Neural cell (in vitro differentiated cells): ENCODE measurements at regions not wholly inside any gene's neighbourhood (a gene's known extent, or its start where the extent isn't known, plus 50 kb on each side); places are given as distances from the start of the nearest gene placed in this dataset.

Experiments used
- H2AFZ ChIP-seq: fragments of 200-600, 300-800 bp; sonication (generic), shearing (Covaris generic); 2 replicates; pipeline ENCODE4 v1.6.0; 2014; ENCODE audit warnings: low read depth, mild to moderate bottlenecking, antibody characterized with exemption, low read length, moderate library complexity
- H3F3A ChIP-seq: fragments of 200-600 bp; shearing (Covaris generic); 2 replicates; pipeline ENCODE4 v1.6.1; 2016; ENCODE audit warnings: mild to moderate bottlenecking, moderate library complexity, mixed read lengths, antibody characterized with exemption, low read length; ENCODE audit not compliant: insufficient read depth, poor library complexity, severe bottlenecking
- H3K27ac ChIP-seq: fragments of 200-600, 300-800 bp; sonication (generic), shearing (Covaris generic); 2 replicates; pipeline ENCODE4 v1.5.1; 2014; ENCODE audit warnings: mild to moderate bottlenecking, low read length, moderate library complexity
- H3K27me3 ChIP-seq: fragments of 300-800, 200-600 bp; sonication (generic), shearing (Covaris generic); 2 replicates; pipeline ENCODE4 v1.6.0; 2014; ENCODE audit warnings: mild to moderate bottlenecking, low read depth, low read length, moderate library complexity; ENCODE audit not compliant: insufficient read depth
- H3K36me3 ChIP-seq: fragments of 300-800, 200-600 bp; sonication (generic), shearing (Covaris generic); 2 replicates; pipeline ENCODE4 v1.5.1; 2014; ENCODE audit warnings: mild to moderate bottlenecking, antibody characterized with exemption, low read length, moderate library complexity; ENCODE audit not compliant: insufficient read depth
- H3K4me2 ChIP-seq: fragments of 300-800, 200-600 bp; sonication (generic), shearing (Covaris generic); 2 replicates; pipeline ENCODE4 v1.6.0; 2014; ENCODE audit warnings: mild to moderate bottlenecking, low read length
- H3K4me3 ChIP-seq: fragments of 300-800, 200-600 bp; sonication (generic), shearing (Covaris generic); 2 replicates; pipeline ENCODE4 v1.5.1; 2014; ENCODE audit warnings: mild to moderate bottlenecking, low read length, moderate library complexity
- H3K79me2 ChIP-seq: fragments of 200-600 bp; shearing (Covaris generic); replicated peaks from 2 replicates; pipeline ENCODE4 v1.6.0; 2014; ENCODE audit warnings: mild to moderate bottlenecking, low read length, moderate library complexity; ENCODE audit not compliant: insufficient read depth
- H3K9ac ChIP-seq: fragments of 300-800, 200-600 bp; sonication (generic), shearing (Covaris generic); 2 replicates; pipeline ENCODE4 v1.6.1; 2016; ENCODE audit warnings: mild to moderate bottlenecking, low read length, mixed read lengths
- H3K9me2 ChIP-seq: fragments of 200-600 bp; shearing (Covaris generic); 2 replicates; pipeline ENCODE4 v1.6.1; 2016; ENCODE audit warnings: mild to moderate bottlenecking, low read length, mixed read lengths; ENCODE audit not compliant: insufficient read depth
- H3K9me3 ChIP-seq: fragments of 200-600, 300-800 bp; sonication (generic), shearing (Covaris generic); 2 replicates; pipeline ENCODE4 v1.6.1; 2016; ENCODE audit warnings: mild to moderate bottlenecking, mixed run types, low read length, moderate library complexity, mixed read lengths
- H4K20me1 ChIP-seq: fragments of 200-600 bp; shearing (Covaris generic); 2 replicates; pipeline ENCODE4 v1.6.1; 2016; ENCODE audit warnings: mild to moderate bottlenecking, mixed run types; ENCODE audit not compliant: insufficient read depth
- CTCF ChIP-seq: fragments of 450-650 bp; IDR thresholded peaks from 2 replicates; pipeline ENCODE4 v1.5.1; 2014; ENCODE audit warnings: antibody characterized with exemption, mild to moderate bottlenecking, moderate library complexity; ENCODE audit not compliant: poor library complexity, severe bottlenecking
- EP300 ChIP-seq: fragments of 450-650 bp; conservative IDR thresholded peaks from 2 replicates; pipeline ENCODE4 v1.6.1; 2014; ENCODE audit warnings: antibody characterized with exemption, mild to moderate bottlenecking, moderate library complexity; ENCODE audit not compliant: poor library complexity, severe bottlenecking
- EZH2 ChIP-seq: fragments of 200-600, 300-800 bp; shearing (Covaris generic), sonication (generic); IDR thresholded peaks from 2 replicates; pipeline ENCODE4 v1.6.1; 2014; ENCODE audit warnings: antibody characterized with exemption, low read length, borderline replicate concordance, mild to moderate bottlenecking; ENCODE audit not compliant: insufficient read depth, poor library complexity, severe bottlenecking
- MXI1 ChIP-seq: fragments of 450-650 bp; conservative IDR thresholded peaks from 2 replicates; pipeline ENCODE4 v1.6.1; 2014; ENCODE audit warnings: antibody characterized with exemption, mild to moderate bottlenecking; ENCODE audit not compliant: poor library complexity, severe bottlenecking
- POLR2AphosphoS5 ChIP-seq: IDR thresholded peaks from 2 replicates; pipeline ENCODE4 v1.6.1; 2012
- RAD21 ChIP-seq: fragments of 450-650 bp; conservative IDR thresholded peaks from 2 replicates; pipeline ENCODE4 v1.6.1; 2014; ENCODE audit warnings: antibody characterized with exemption, mild to moderate bottlenecking, moderate library complexity
- REST ChIP-seq: IDR thresholded peaks from 2 replicates; pipeline ENCODE4 v1.6.1; 2012; ENCODE audit warnings: borderline replicate concordance
- SMC3 ChIP-seq: fragments of 450-650 bp; conservative IDR thresholded peaks from 2 replicates; pipeline ENCODE4 v1.6.1; 2014; ENCODE audit warnings: antibody characterized with exemption, mild to moderate bottlenecking, moderate library complexity; ENCODE audit not compliant: poor library complexity
- TAF1 ChIP-seq: IDR thresholded peaks from 2 replicates; pipeline ENCODE4 v1.6.1; 2012; ENCODE audit warnings: low read depth

GRCh38 chr7:112874909-112875308 lies 84.7 kb upstream of the TMEM168 start:
- Histone ChIP-seq H3K27ac (no peak overlapping the region), H3K9me2 (no peaks in the 10 kb centered on the region), H3K79me2 (peaks cover 24% of the 10 kb centered on the region), H3K4me3 (no peak overlapping the region), H3K9ac (no peak overlapping the region), H3F3A (no peaks in the 10 kb centered on the region), H2AFZ (no peak overlapping the region), H3K36me3 (no peaks in the 10 kb centered on the region), H3K9me3 (no peaks in the 10 kb centered on the region), H4K20me1 (no peaks in the 10 kb centered on the region), H3K4me2 (no peak overlapping the region), H3K27me3 (no peaks in the 10 kb centered on the region)
- TF ChIP-seq TAF1: no peak
- no peak for TF ChIP-seq SMC3
- TF ChIP-seq EP300: no peak
- no peak for TF ChIP-seq CTCF

- H3F3A ChIP-seq: no peaks in the 10 kb centered on the region
Observed at GRCh38 chr7:112873831-112874553, 83.8 kb upstream of the TMEM168 start.

More at GRCh38 chr7:112873831-112874553, 83.8 kb upstream of the TMEM168 start:
- Histone ChIP-seq H3K27me3 (no peaks in the 10 kb centered on the region), H3K27ac (no peak overlapping the region), H3K9ac (no peak overlapping the region), H3K36me3 (no peaks in the 10 kb centered on the region), H3K9me2 (no peaks in the 10 kb centered on the region), H3K9me3 (peaks cover 6% of the 10 kb centered on the region), H2AFZ (no peak overlapping the region), H3K4me2 (no peak overlapping the region), H3K79me2 (peaks cover 26% of the 10 kb centered on the region), H4K20me1 (no peaks in the 10 kb centered on the region), H3K4me3 (no peak overlapping the region)
- TF ChIP-seq RAD21 (no peak), EP300 (no peak), TAF1 (no peak), POLR2AphosphoS5 (no peak), REST (no peak), EZH2 (no peak), SMC3 (no peak), MXI1 (no peak), CTCF (no peak)
